Left ventricle myocardium inferior (tissue), 1 donor: ENCODE measurements at regions not wholly inside any gene's neighbourhood (a gene's known extent, or its start where the extent isn't known, plus 50 kb on each side); places are given as distances from the start of the nearest gene placed in this dataset.

Experiments used
- DNase-seq: peaks from one replicate; pipeline ENCODE4 v3.0.0-alpha.2; 2020
- H3K27ac ChIP-seq: fragments of 200-600 bp; replicated peaks from 2 replicates; pipeline ENCODE4 v1.8.0; 2021
- H3K27me3 ChIP-seq: fragments of 200-600 bp; 2 replicates; pipeline ENCODE4 v1.8.0; 2021; ENCODE audit warnings: low read depth
- H3K36me3 ChIP-seq: fragments of 200-600 bp; 2 replicates; pipeline ENCODE4 v1.8.0; 2021
- H3K4me1 ChIP-seq: fragments of 200-600 bp; 2 replicates; pipeline ENCODE4 v1.8.0; 2021
- H3K4me3 ChIP-seq: fragments of 200-600 bp; 2 replicates; pipeline ENCODE4 v1.8.0; 2021; ENCODE audit warnings: mild to moderate bottlenecking, moderate library complexity
- H3K9me3 ChIP-seq: fragments of 200-600 bp; replicated peaks from 2 replicates; pipeline ENCODE4 v1.8.0; 2021
- CTCF ChIP-seq: fragments of 200-600 bp; IDR thresholded peaks from 2 replicates; pipeline ENCODE4 v1.8.0; 2021; ENCODE audit warnings: antibody characterized with exemption, mild to moderate bottlenecking, borderline replicate concordance
- intact Hi-C: fragments of 100-400 bp; cut with micrococcal nuclease; formaldehyde crosslinking; loops from one replicate; pipeline ENCODE4 v1.11.0; 2022
- donor health status: DM: no; HTN: yes; CAD: no; lungs with severe emphysema.

GRCh38 chr11:129503646-129504045 lies 128.0 kb downstream of the BARX2 start:
- intact Hi-C loops, result no loop called here
- Histone ChIP-seq H3K4me3 (no peak overlapping the region), H3K27me3 (no peaks in the 10 kb centered on the region), H3K27ac (no peak overlapping the region), H3K4me1 (no peaks in the 10 kb centered on the region), H3K9me3 (peaks cover 40% of the 10 kb centered on the region), H3K36me3 (no peaks in the 10 kb centered on the region)
- no peak for TF ChIP-seq CTCF
- DNase-seq, result no peak

- Histone ChIP-seq H3K9me3 (peaks cover 36% of the 10 kb centered on the region), H3K36me3 (no peaks in the 10 kb centered on the region), H3K4me1 (no peaks in the 10 kb centered on the region), H3K4me3 (no peak overlapping the region), H3K27me3 (no peaks in the 10 kb centered on the region), H3K27ac (no peak overlapping the region)
- intact Hi-C loops, result no loop called here
- no peak for TF ChIP-seq CTCF
- DNase-seq, result no peak
Measured at GRCh38 chr11:129505266-129505665, 129.6 kb downstream of the BARX2 start.

- Histone ChIP-seq H3K9me3 (peaks cover 12% of the 10 kb centered on the region), H3K27me3 (no peaks in the 10 kb centered on the region), H3K27ac (no peak overlapping the region), H3K4me1 (no peaks in the 10 kb centered on the region), H3K36me3 (no peaks in the 10 kb centered on the region), H3K4me3 (no peak overlapping the region)
- TF ChIP-seq CTCF, result no peak
- DNase-seq, result no peak
- intact Hi-C loops, result no loop called here
Measured at GRCh38 chr11:129508163-129508562, 132.5 kb downstream of the BARX2 start.

GRCh38 chr11:129528296-129528695 lies 152.6 kb downstream of the BARX2 start:
- H3K27ac ChIP-seq, result no peak overlapping the region

GRCh38 chr11:129530154-129530895 lies 154.7 kb downstream of the BARX2 start:
- H3K4me3 ChIP-seq, result no peak overlapping the region
- H3K27ac ChIP-seq, result no peak overlapping the region
- DNase-seq, result no peak
- no peak for TF ChIP-seq CTCF
- no peaks in the 10 kb centered on the region for H3K27me3 ChIP-seq
- peaks cover 12% of the 10 kb centered on the region for H3K9me3 ChIP-seq
- H3K4me1 ChIP-seq, result no peaks in the 10 kb centered on the region
- intact Hi-C loops, result no loop called here
- H3K36me3 ChIP-seq, result no peaks in the 10 kb centered on the region

More at GRCh38 chr11:129528296-129528695, 152.6 kb downstream of the BARX2 start:
- H3K9me3 ChIP-seq, result peaks cover 4% of the 10 kb centered on the region
- no peaks in the 10 kb centered on the region for H3K36me3 ChIP-seq
- intact Hi-C loops, result no loop called here
- no peak overlapping the region for H3K4me3 ChIP-seq
- H3K4me1 ChIP-seq, result no peaks in the 10 kb centered on the region
- no peak for TF ChIP-seq CTCF
- no peak for DNase-seq
- H3K27me3 ChIP-seq, result no peaks in the 10 kb centered on the region
